Activated naive CD4-positive, alpha-beta T cell treated with anti-CD3 and anti-CD28 coated beads, Interleukin-2, amount 10 ng/mL, durations not matched to agents 7 days and 5 days (primary cell): ENCODE measurements at regions not wholly inside any gene's neighbourhood (a gene's known extent, or its start where the extent isn't known, plus 50 kb on each side); places are given as distances from the start of the nearest gene placed in this dataset.

Source experiments
- CTCF ChIA-PET: fragments of 350-600 bp; sonication (Branson Sonifier 250); formaldehyde crosslinking; loops from one replicate; lab custom pipeline; 2021; ENCODE audit warnings: antibody characterized with exemption; lab: Charles Lee
- DNase-seq: peaks from one replicate; pipeline ENCODE4 v3.0.0-alpha.2; 2020
- H3K27ac Mint-ChIP-seq: one replicate; pipeline ENCODE4 v1.8.0; 2021; ENCODE audit warnings: mild to moderate bottlenecking, moderate library complexity, mixed read lengths
- H3K27me3 Mint-ChIP-seq: one replicate; pipeline ENCODE4 v1.8.0; 2021; ENCODE audit warnings: mild to moderate bottlenecking, mixed read lengths
- H3K36me3 Mint-ChIP-seq: one replicate; pipeline ENCODE4 v1.8.0; 2021; ENCODE audit warnings: mixed read lengths
- H3K4me1 Mint-ChIP-seq: one replicate; pipeline ENCODE4 v1.8.0; 2021; ENCODE audit warnings: mixed read lengths
- H3K4me3 Mint-ChIP-seq: one replicate; pipeline ENCODE4 v1.8.0; 2021; ENCODE audit warnings: mild to moderate bottlenecking, moderate library complexity, mixed read lengths
- H3K9me3 Mint-ChIP-seq: one replicate; pipeline ENCODE4 v1.8.0; 2021; ENCODE audit warnings: mixed read lengths

- CTCF ChIA-PET: no interaction called here
- Mint-ChIP-seq H3K4me3 (no peak overlapping the region), H3K27ac (no peak overlapping the region), H3K4me1 (no peaks in the 10 kb centered on the region), H3K27me3 (no peaks in the 10 kb centered on the region), H3K9me3 (no peaks in the 10 kb centered on the region), H3K36me3 (no peaks in the 10 kb centered on the region)
- DNase-seq: no peak
These were observed 677.3 kb upstream of the RGMB start for GRCh38 chr5:98096155-98096554.

DNA sequence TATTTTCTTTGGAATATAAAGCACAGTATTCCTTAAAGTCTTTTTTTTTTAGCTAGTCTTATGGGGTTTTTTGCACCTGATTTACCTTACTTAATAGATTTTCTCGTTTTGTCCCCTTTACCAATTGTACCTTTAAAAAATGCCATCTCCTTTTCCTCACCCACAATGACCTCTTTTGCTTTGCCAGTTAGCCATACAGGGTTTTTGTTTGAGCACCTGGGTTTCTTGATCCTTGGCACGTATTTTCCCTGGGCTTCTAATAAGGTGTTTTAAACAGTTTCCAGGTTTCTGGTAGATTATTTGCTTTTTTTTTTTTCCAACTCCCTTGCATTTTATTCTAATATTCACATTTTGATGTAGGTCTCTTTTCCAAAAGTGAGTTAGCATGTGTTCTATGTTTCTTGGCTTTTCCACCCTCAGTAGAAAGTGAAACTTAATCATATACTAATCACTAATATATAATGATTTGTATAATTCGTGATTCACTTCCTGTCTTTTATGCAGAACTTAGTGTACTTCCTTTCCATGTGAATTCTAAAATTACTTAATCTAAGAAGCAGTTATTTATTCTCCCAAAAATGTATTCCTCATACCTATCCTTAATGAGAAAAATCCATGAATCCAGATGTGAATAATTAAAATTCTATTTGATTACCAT lies 673.9 kb upstream of the RGMB start:
- Mint-ChIP-seq H3K27ac (no peak overlapping the region), H3K27me3 (no peaks in the 10 kb centered on the region), H3K4me3 (no peak overlapping the region), H3K9me3 (no peaks in the 10 kb centered on the region), H3K4me1 (no peaks in the 10 kb centered on the region), H3K36me3 (no peaks in the 10 kb centered on the region)
- DNase-seq: no peak
- CTCF ChIA-PET: interaction anchor here (1.3 kb wide), 1 partner anchor 12 kb away, joined by 3 read pairs; no protein-coding TSS in a partner anchor

- Mint-ChIP-seq H3K27me3 (no peaks in the 10 kb centered on the region), H3K9me3 (no peaks in the 10 kb centered on the region), H3K4me3 (no peak overlapping the region), H3K27ac (no peak overlapping the region), H3K36me3 (no peaks in the 10 kb centered on the region), H3K4me1 (no peaks in the 10 kb centered on the region)
- CTCF ChIA-PET: no interaction called here
- DNase-seq: no peak
These were observed 672.3 kb upstream of the RGMB start for GRCh38 chr5:98101131-98101530.

GRCh38 chr5:98102936-98103335 lies 670.5 kb upstream of the RGMB start:
- Mint-ChIP-seq H3K36me3 (no peaks in the 10 kb centered on the region), H3K4me1 (no peaks in the 10 kb centered on the region), H3K9me3 (no peaks in the 10 kb centered on the region), H3K27ac (no peak overlapping the region), H3K4me3 (no peak overlapping the region), H3K27me3 (no peaks in the 10 kb centered on the region)
- DNase-seq: no peak
- CTCF ChIA-PET: no interaction called here

DNA sequence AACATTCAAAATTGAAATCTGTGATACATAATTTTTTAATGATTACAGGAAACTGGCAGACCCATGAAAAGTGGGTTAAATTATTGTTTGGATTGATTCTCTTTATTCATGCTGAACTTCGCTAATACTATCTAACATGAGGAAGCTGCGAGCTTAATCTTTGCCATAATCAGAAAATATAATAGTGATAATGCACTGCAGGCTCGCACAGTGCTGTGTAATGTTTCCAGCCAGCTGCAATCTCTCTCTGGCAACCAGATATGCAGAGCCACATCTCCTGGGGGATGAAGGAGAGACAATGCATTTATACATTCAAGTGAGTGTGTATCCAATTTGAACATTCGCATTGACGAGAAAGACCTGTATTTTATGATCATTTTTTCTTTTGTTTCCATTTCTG lies 669.7 kb upstream of the RGMB start:
- H3K4me1 Mint-ChIP-seq: no peaks in the 10 kb centered on the region
- CTCF ChIA-PET: no interaction called here
- H3K36me3 Mint-ChIP-seq: no peaks in the 10 kb centered on the region
- H3K4me3 Mint-ChIP-seq: no peak overlapping the region
- H3K9me3 Mint-ChIP-seq: no peaks in the 10 kb centered on the region
- H3K27ac Mint-ChIP-seq: no peak overlapping the region
- no peaks in the 10 kb centered on the region for H3K27me3 Mint-ChIP-seq
- no peak for DNase-seq

DNA sequence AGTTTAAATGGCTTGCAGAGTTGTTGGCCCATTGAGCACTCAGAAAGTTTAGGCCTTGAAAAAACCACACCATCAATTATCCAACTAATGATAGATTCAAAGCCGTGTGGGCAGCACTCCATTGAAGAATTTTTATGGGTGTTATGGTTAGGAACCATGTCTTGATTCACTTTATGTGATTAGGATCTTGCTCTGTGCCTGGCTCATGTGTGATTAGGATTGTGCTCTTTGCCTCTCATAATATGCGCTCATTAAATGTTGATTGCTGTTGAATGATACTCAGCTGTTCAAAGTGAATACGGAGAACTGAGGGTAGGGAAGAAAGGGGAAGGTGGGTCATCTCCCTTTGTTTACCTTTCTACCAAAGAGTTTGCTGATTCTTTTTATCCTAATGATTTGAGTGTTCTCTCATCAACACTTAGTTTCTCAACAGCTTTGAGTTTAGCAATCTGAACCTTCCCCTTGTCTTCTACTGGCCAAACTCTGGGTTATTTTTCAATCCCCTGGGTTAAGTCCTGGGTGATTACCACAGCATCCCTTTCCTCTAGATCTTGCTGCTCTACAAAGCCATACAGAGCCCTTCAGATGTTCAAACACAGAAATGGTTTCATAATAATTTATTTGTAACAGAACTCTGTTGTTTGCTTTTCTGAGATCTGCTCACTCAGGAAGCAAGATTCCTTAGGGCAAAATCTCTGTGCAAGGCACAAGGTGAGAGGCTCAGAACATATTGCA lies 668.8 kb upstream of the RGMB start:
- H3K36me3 Mint-ChIP-seq: no peaks in the 10 kb centered on the region
- no peak overlapping the region for H3K4me3 Mint-ChIP-seq
- DNase-seq: no peak
- H3K27me3 Mint-ChIP-seq: no peaks in the 10 kb centered on the region
- H3K4me1 Mint-ChIP-seq: no peaks in the 10 kb centered on the region
- H3K9me3 Mint-ChIP-seq: no peaks in the 10 kb centered on the region
- CTCF ChIA-PET: no interaction called here
- H3K27ac Mint-ChIP-seq: no peak overlapping the region

DNA sequence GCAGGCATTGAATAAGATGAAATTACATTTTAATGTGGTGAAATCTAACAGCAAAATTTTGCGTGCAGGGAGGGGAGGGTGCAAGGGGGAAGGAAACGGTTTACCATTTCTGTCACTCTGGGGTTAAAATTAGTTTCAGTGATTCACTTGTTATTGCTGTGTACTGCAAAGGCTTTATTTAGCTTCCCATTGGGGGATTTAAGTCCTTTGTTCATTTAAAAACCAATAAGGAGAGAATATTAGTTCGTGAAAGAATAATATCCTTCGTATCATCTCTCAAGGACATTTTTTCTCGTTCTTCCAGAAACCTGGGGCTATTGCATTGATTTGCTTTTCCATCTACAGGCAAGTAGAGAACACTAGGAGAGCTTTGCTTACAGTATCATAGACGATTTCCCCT lies 667.8 kb upstream of the RGMB start:
- H3K27me3 Mint-ChIP-seq: no peaks in the 10 kb centered on the region
- CTCF ChIA-PET: no interaction called here
- DNase-seq: no peak

DNA sequence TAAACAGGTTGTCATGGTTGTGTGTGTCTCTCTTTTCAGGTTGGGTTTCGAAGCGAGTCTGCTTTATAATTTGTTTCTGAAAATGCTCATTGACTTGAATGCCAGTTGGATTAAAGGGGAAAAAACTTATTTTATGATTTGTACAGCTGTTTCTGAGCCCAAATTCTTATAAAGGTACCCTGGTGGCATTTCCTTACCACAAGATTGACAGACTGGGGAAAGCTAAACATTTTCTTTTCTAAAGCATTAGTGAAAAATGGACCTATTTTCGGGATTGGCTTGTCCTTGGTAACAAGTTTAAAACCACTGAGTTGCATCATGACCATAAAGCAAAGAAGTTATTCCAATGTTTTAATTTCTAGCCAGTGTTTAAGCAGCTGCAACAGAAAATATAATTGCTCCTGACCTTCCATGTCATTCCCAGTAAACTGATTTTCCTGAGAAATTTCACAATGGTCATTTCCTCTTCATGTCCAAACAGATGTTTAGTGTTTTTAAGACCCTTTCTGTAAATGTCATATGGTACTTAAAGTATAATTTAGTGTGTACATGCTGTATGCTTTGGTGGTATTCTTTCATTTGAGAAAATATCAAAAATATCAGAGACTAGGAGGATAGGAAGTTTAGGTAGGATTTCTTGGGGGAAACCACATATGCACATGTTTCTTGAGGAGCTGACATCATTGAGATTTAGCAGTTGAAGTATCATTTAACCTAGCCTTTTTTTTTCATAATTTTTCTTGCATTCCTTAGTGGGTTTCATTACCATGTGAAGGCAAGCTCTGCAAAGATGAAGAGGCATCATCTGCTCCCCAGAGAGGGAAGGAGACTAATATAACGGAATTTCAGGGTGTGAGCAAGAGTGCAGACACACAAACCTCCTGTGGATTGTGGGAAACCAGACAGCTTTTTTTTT lies 667.1 kb upstream of the RGMB start:
- no peaks in the 10 kb centered on the region for H3K27me3 Mint-ChIP-seq
- CTCF ChIA-PET: no interaction called here
- H3K27ac Mint-ChIP-seq: no peak overlapping the region
- no peaks in the 10 kb centered on the region for H3K36me3 Mint-ChIP-seq
- no peak overlapping the region for H3K4me3 Mint-ChIP-seq
- no peaks in the 10 kb centered on the region for H3K4me1 Mint-ChIP-seq
- no peaks in the 10 kb centered on the region for H3K9me3 Mint-ChIP-seq
- no peak for DNase-seq

More for the DNA sequence above, 667.8 kb upstream of the RGMB start:
- Mint-ChIP-seq H3K4me3 (no peak overlapping the region), H3K9me3 (no peaks in the 10 kb centered on the region), H3K36me3 (no peaks in the 10 kb centered on the region), H3K4me1 (no peaks in the 10 kb centered on the region), H3K27ac (no peak overlapping the region)

DNA sequence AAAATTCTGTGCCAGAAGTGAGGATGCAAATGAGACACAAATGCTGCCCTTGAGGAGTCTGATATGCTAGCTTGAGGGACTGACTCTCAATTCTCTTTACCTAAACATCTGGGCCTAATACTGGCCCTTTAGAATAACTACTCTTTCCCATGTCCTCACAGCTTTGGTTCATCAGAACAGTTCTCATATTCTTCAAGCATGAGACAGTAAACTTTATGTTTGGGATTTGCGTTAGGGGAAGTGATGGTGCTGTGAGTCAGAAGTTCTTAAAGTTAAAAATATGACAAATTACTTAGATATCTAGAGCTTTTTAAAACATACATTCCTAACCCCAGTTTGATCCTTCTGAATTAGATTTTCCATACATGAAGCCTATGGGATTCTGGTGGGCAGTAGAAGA lies 665.0 kb upstream of the RGMB start:
- no peaks in the 10 kb centered on the region for H3K9me3 Mint-ChIP-seq
- DNase-seq: no peak
- H3K36me3 Mint-ChIP-seq: no peaks in the 10 kb centered on the region
- no peaks in the 10 kb centered on the region for H3K4me1 Mint-ChIP-seq
- CTCF ChIA-PET: no interaction called here
- H3K27ac Mint-ChIP-seq: no peak overlapping the region
- H3K4me3 Mint-ChIP-seq: no peak overlapping the region
- H3K27me3 Mint-ChIP-seq: no peaks in the 10 kb centered on the region

GRCh38 chr5:98109561-98110006 lies 663.9 kb upstream of the RGMB start:
- no peaks in the 10 kb centered on the region for H3K36me3 Mint-ChIP-seq
- H3K4me3 Mint-ChIP-seq: no peak overlapping the region
- DNase-seq: no peak
- H3K9me3 Mint-ChIP-seq: no peaks in the 10 kb centered on the region
- H3K27ac Mint-ChIP-seq: no peak overlapping the region
- CTCF ChIA-PET: no interaction called here
- H3K4me1 Mint-ChIP-seq: no peaks in the 10 kb centered on the region
- no peaks in the 10 kb centered on the region for H3K27me3 Mint-ChIP-seq

DNA sequence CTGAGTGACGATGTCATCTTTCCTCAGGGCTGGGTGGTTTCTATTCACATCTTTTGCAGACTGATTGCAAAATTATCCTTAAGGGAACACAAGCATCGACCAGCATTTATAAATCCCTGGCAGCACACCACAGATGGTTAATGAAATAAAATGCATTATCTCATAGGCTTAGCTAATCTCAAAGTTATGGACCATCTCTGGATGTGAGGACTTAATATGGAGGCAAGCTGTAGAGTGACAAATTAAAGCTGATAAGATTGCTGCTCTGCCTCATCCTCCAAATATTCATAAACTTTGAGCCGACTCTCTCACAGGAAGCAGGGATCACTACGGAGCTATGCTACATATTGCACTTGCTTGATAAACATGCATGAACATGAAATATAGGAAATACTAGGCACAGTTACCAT lies 663.2 kb upstream of the RGMB start:
- no peaks in the 10 kb centered on the region for H3K9me3 Mint-ChIP-seq
- H3K4me1 Mint-ChIP-seq: no peaks in the 10 kb centered on the region
- CTCF ChIA-PET: no interaction called here

GRCh38 chr5:98110791-98111190 lies 662.7 kb upstream of the RGMB start:
- H3K36me3 Mint-ChIP-seq: no peaks in the 10 kb centered on the region
- no peak overlapping the region for H3K4me3 Mint-ChIP-seq
- no peak for DNase-seq
- CTCF ChIA-PET: no interaction called here
- H3K4me1 Mint-ChIP-seq: no peaks in the 10 kb centered on the region
- H3K9me3 Mint-ChIP-seq: no peaks in the 10 kb centered on the region
- no peaks in the 10 kb centered on the region for H3K27me3 Mint-ChIP-seq
- no peak overlapping the region for H3K27ac Mint-ChIP-seq

More for the DNA sequence above, 663.2 kb upstream of the RGMB start:
- DNase-seq: no peak
- Mint-ChIP-seq H3K27me3 (no peaks in the 10 kb centered on the region), H3K27ac (no peak overlapping the region), H3K36me3 (no peaks in the 10 kb centered on the region), H3K4me3 (no peak overlapping the region)

DNA sequence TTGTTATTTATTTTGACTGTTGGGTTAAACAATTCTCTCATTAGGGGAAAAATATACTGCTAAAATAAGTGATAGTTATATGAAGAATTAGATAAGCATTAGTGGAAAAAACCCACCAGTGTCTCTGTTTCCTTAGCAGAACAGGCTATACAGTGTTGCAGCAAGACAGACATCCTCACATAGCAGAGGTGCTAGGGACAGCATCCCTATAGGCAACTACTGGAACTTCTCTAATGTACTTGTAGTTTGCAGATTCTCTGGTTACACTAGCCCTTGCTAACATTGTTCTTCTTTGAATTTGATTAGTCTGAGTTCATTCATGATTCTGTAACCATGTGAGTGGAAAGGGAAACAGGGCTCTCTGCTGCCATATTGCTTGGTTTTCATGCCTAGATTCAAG lies 661.8 kb upstream of the RGMB start:
- DNase-seq: no peak
- Mint-ChIP-seq H3K9me3 (no peaks in the 10 kb centered on the region), H3K27ac (no peak overlapping the region), H3K27me3 (no peaks in the 10 kb centered on the region), H3K4me1 (no peaks in the 10 kb centered on the region), H3K4me3 (no peak overlapping the region), H3K36me3 (no peaks in the 10 kb centered on the region)
- CTCF ChIA-PET: no interaction called here

- CTCF ChIA-PET: no interaction called here
- H3K27me3 Mint-ChIP-seq: no peaks in the 10 kb centered on the region
- no peak overlapping the region for H3K27ac Mint-ChIP-seq
- H3K9me3 Mint-ChIP-seq: no peaks in the 10 kb centered on the region
- H3K4me3 Mint-ChIP-seq: no peak overlapping the region
- no peaks in the 10 kb centered on the region for H3K4me1 Mint-ChIP-seq
- DNase-seq: no peak
- no peaks in the 10 kb centered on the region for H3K36me3 Mint-ChIP-seq
These were observed 652.2 kb upstream of the RGMB start for GRCh38 chr5:98121036-98121936.
